GM10266 (cell line): ENCODE measurements at regions not wholly inside any gene's neighbourhood (a gene's known extent, or its start where the extent isn't known, plus 50 kb on each side); places are given as distances from the start of the nearest gene placed in this dataset.

Experiments
- DNase-seq: peaks from one replicate; pipeline ENCODE4 v3.0.0; 2012; ENCODE audit errors: extremely low spot score
- CTCF ChIP-seq: IDR thresholded peaks from 2 replicates; pipeline ENCODE4 v1.5.1; 2012; ENCODE audit warnings: mild to moderate bottlenecking, low read depth; ENCODE audit not compliant: control insufficient read depth, insufficient read depth; ENCODE audit errors: missing control alignments

DNA sequence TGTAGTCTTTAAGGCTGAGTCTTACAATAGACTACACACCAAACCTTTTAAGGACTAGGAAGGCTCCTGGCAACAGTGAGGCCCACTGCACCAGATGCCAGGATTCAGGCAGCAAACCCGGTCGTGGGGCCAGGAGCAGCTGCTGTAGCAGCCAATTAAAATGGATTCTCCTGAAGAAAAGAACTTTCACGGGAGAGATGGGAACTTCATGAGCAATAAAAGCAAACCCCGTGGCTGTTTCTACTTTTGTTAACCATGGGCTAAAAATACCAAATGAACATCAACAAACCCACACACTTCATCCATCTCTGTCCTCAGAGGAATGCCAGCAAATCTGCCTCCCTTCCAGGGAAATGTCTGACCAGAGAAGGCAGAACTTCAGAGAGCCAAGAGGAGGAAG lies 101.4 kb downstream of the BTC start:
- no peak for DNase-seq
- TF ChIP-seq CTCF: no peak
